Panc1 (cell line): ENCODE measurements at regions not wholly inside any gene's neighbourhood (a gene's known extent, or its start where the extent isn't known, plus 50 kb on each side); places are given as distances from the start of the nearest gene placed in this dataset.

Experiments
- ATAC-seq: fragments of 200-7000 bp; cut with Tn5 transposase; 2 replicates; pipeline ENCODE4 v1.9.1; 2020; ENCODE audit warnings: mild to moderate bottlenecking, moderate library complexity
- BruUV-seq: library from RNA; stranded (reverse); fragments of 400-500 nt; replicated peaks from 2 replicates; lab custom pipeline; 2021; lab: Mats Ljungman, UMichigan
- CTCF ChIA-PET: fragments of 300-600 bp; sonication (Branson Sonifier 250); formaldehyde crosslinking; loops from one replicate; lab custom pipeline; 2022; ENCODE audit warnings: antibody characterized with exemption; lab: Charles Lee
- POLR2A ChIA-PET: fragments of 300-600 bp; sonication (Branson Sonifier 250); formaldehyde crosslinking; loops from one replicate; lab custom pipeline; 2022; ENCODE audit warnings: antibody characterized with exemption; lab: Charles Lee
- DNase-seq: peaks from one replicate; pipeline ENCODE4 v3.0.0-alpha.2; 2010; ENCODE audit warnings: low read depth, low spot score
- H3K27ac ChIP-seq: 2 replicates; pipeline ENCODE4 v1.5.1; 2011; ENCODE audit warnings: mild to moderate bottlenecking, low read length, inconsistent platforms
- H3K27me3 ChIP-seq: fragments of 200-500 bp; sonication (Bioruptor generic); 2 replicates; pipeline ENCODE4 v1.6.0; 2014; ENCODE audit warnings: low read length, inconsistent platforms; ENCODE audit not compliant: control insufficient read depth, insufficient read depth
- H3K36me3 ChIP-seq: fragments of 200-500 bp; sonication (Bioruptor generic); 2 replicates; pipeline ENCODE4 v1.5.1; 2014; ENCODE audit warnings: inconsistent platforms, mild to moderate bottlenecking, low read length, moderate library complexity; ENCODE audit not compliant: control insufficient read depth, insufficient read depth
- H3K4me1 ChIP-seq: 2 replicates; pipeline ENCODE4 v1.5.1; 2011; ENCODE audit warnings: inconsistent platforms, mild to moderate bottlenecking, low read length, moderate library complexity; ENCODE audit not compliant: control insufficient read depth, insufficient read depth
- H3K4me3 ChIP-seq, 2 experiments: 2 replicates each; pipeline ENCODE4 v1.5.1; 2011 to 2012; ENCODE audit warnings: low read depth in 2 of 2, low read length in 2 of 2, mild to moderate bottlenecking in 2 of 2, inconsistent platforms in 1 of 2, moderate library complexity in 1 of 2
- H3K9me3 ChIP-seq: fragments of 200-500 bp; sonication (Bioruptor generic); 2 replicates; pipeline ENCODE4 v1.5.1; 2014; ENCODE audit warnings: low read depth, mild to moderate bottlenecking, inconsistent platforms, low read length, moderate library complexity; ENCODE audit not compliant: control insufficient read depth, insufficient read depth
- CTCF ChIP-seq: fragments of 450-650 bp; IDR thresholded peaks from 2 replicates; pipeline ENCODE4 v1.5.1; 2017; ENCODE audit warnings: mild to moderate bottlenecking
- POLR2AphosphoS5 ChIP-seq: IDR thresholded peaks from 2 replicates; pipeline ENCODE4 v1.6.1; 2012; ENCODE audit warnings: mild to moderate bottlenecking, low read depth, low read length, moderate library complexity
- REST ChIP-seq, 2 experiments: IDR thresholded peaks; 2 replicates each; pipeline ENCODE4 v1.6.1; 2011 to 2012; ENCODE audit warnings: low read depth in 2 of 2, control low read depth in 1 of 2, low read length in 1 of 2, mild to moderate bottlenecking in 1 of 2, moderate library complexity in 1 of 2; ENCODE audit not compliant: insufficient read depth in 1 of 2
- SIN3A ChIP-seq: IDR thresholded peaks from 2 replicates; pipeline ENCODE4 v1.6.1; 2012; ENCODE audit warnings: low read depth, mild to moderate bottlenecking, low read length, moderate library complexity, borderline replicate concordance; ENCODE audit not compliant: insufficient read depth
- TCF7L2 ChIP-seq: IDR thresholded peaks from 2 replicates; pipeline ENCODE4 v1.6.1; 2011; ENCODE audit warnings: mild to moderate bottlenecking, low read depth, low read length, inconsistent platforms
- in situ Hi-C: cut with HindIII; loops from 2 replicates; pipeline ENCODE4 v1.10.0; 2016; ENCODE audit warnings: low sequenced_read_pairs, low pct_unique_long_range_greater_than_20kb
- intact Hi-C: fragments of 100-400 bp; cut with micrococcal nuclease; formaldehyde crosslinking; loops from one replicate; pipeline ENCODE4 v1.10.0; 2022; ENCODE audit not compliant: unreplicated experiment

DNA sequence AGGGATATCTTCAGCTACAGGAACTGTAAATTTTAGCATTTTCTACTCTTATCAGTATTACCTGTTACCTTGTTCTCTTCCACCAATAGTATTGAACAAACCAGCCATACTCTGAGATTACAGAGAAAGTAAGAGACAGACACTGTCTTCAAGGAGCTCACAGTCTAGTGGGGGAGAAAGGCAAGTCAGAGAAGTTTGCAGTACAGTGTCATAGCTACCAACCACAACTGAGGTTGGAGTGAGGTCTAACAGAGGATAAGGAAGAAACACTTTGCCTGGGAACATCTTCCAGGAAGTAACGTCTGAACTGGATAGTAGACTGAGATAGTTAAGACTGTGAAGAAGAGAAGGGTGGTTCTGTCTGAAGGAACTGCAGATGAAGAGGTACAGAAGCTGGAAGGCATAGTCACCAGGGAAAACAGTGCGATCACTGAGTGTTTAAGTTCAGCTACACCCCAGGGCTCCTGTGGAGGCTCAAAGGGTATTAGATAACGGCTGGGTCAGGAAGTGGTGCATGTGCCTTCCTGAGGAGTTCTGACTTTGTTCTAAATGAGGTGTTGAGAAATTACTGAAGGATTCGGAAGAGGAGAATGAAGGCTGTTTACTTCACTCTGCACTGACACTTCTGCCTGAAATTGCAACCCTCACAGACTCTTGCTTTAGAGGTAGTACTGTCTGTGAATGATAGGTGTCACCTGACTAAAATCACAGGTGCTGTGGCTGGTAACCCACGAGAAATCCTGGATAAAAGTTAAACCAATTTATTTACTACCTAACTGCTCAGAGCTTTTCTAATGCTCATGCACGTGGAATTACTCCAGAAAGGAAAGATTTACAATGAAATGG lies 841.6 kb downstream of the MAT2B start:
- no peak for TF ChIP-seq POLR2AphosphoS5
- no peak for TF ChIP-seq REST (IDR thresholded peaks at IDR 0.05; ENCODE audit: insufficient read depth in 1 of 2, low read depth in 2 of 2, low read length in 1 of 2)
- no peak for TF ChIP-seq SIN3A
- no TSS peak for BruUV-seq
- no peaks in the 10 kb centered on the region; the same call in 1 of the 2 replicates for H3K9me3 ChIP-seq
- intact Hi-C loops (no loop called here), in situ Hi-C loops (no loop called here)
- ATAC-seq (no peak), DNase-seq (no peak)
- no peak overlapping the region for H3K4me3 ChIP-seq
- no peaks in the 10 kb centered on the region for H3K4me1 ChIP-seq
- H3K27ac ChIP-seq: no peak overlapping the region
- H3K27me3 ChIP-seq: no peaks in the 10 kb centered on the region
- ChIA-PET CTCF (no interaction called here), POLR2A (no interaction called here)
- H3K36me3 ChIP-seq: no peaks in the 10 kb centered on the region

- no peak overlapping the region for H3K27ac ChIP-seq
- CTCF ChIA-PET: no interaction called here
- in situ Hi-C loops: no loop called here
- intact Hi-C loops: no loop called here
- POLR2A ChIA-PET: no interaction called here
- H3K4me3 ChIP-seq: no peak overlapping the region
- TF ChIP-seq SIN3A (no peak), CTCF (no peak), POLR2AphosphoS5 (no peak), TCF7L2 (no peak), REST (IDR thresholded peaks at IDR 0.05; ENCODE audit: insufficient read depth in 1 of 2, low read depth in 2 of 2, low read length in 1 of 2) (no peak)
- no peaks in the 10 kb centered on the region for H3K4me1 ChIP-seq
- no TSS peak for BruUV-seq
- ATAC-seq (no peak), DNase-seq (no peak)
- peaks cover 4% of the 10 kb centered on the region; the same call in 1 of the 2 replicates for H3K9me3 ChIP-seq
- no peaks in the 10 kb centered on the region for H3K36me3 ChIP-seq
- H3K27me3 ChIP-seq: no peaks in the 10 kb centered on the region
Observed at GRCh38 chr5:164350236-164350635, 844.8 kb downstream of the MAT2B start.
